ENCODE measurements at regions not wholly inside any gene's neighbourhood (a gene's known extent, or its start where the extent isn't known, plus 50 kb on each side); places are given as distances from the start of the nearest gene placed in this dataset.
"Not testable (repeated sequence)": the region's sequence is repeated elsewhere in the genome, so short reads cannot be mapped to it uniquely, and the experiment has no call there.

- DNase-seq: no peak
Observed at GRCh38 chr2:212858496-212858895, 292.9 kb downstream of the IKZF2 start.

- no peak for DNase-seq
Observed at GRCh38 chr2:212854771-212855170, 296.6 kb downstream of the IKZF2 start.

GRCh38 chr2:212854116-212854515 lies 297.3 kb downstream of the IKZF2 start:
- DNase-seq: no peak

GRCh38 chr2:212845941-212846340 lies 305.5 kb downstream of the IKZF2 start:
- DNase-seq: no peak

- no peak for DNase-seq
Observed at GRCh38 chr2:212843409-212844199, 305.0 kb upstream of the ERBB4 start.

GRCh38 chr2:212842544-212843185 lies 304.1 kb upstream of the ERBB4 start:
- DNase-seq: no peak

- no peak for DNase-seq
Observed at GRCh38 chr2:212841460-212841859, 302.9 kb upstream of the ERBB4 start.

GRCh38 chr2:212832211-212833195 lies 293.9 kb upstream of the ERBB4 start:
- DNase-seq: no peak

- no peak for DNase-seq
Observed at GRCh38 chr2:212831671-212832199, 293.1 kb upstream of the ERBB4 start.

- DNase-seq: no peak
Observed at GRCh38 chr2:212816267-212816666, 277.7 kb upstream of the ERBB4 start.

- DNase-seq: peak in 1 of 2 donors; percentile 6
Observed at GRCh38 chr2:212815453-212815852, 276.9 kb upstream of the ERBB4 start.

GRCh38 chr2:212814941-212815340 lies 276.3 kb upstream of the ERBB4 start:
- DNase-seq: no peak

- no peak for DNase-seq
Observed at GRCh38 chr2:212811921-212812320, 273.3 kb upstream of the ERBB4 start.

GRCh38 chr2:212811036-212811805 lies 272.6 kb upstream of the ERBB4 start:
- DNase-seq: peak in 1 of 2 donors; percentile 5

GRCh38 chr2:212797484-212798205 lies 259.0 kb upstream of the ERBB4 start:
- DNase-seq: no peak

- no peak for DNase-seq
Observed at GRCh38 chr2:212794471-212794870, 255.9 kb upstream of the ERBB4 start.

GRCh38 chr2:212791569-212791968 lies 253.0 kb upstream of the ERBB4 start:
- DNase-seq: no peak

GRCh38 chr2:212786088-212786487 lies 247.5 kb upstream of the ERBB4 start:
- DNase-seq: not testable (repeated sequence)

GRCh38 chr2:212777020-212777491 lies 238.5 kb upstream of the ERBB4 start:
- peak in 1 of 2 donors; percentile 46 for DNase-seq

- DNase-seq: no peak
Observed at GRCh38 chr2:212773808-212774339, 235.3 kb upstream of the ERBB4 start.

GRCh38 chr2:212770240-212770639 lies 231.6 kb upstream of the ERBB4 start:
- no peak for DNase-seq
